ENCODE measurements at regions not wholly inside any gene's neighbourhood (a gene's known extent, or its start where the extent isn't known, plus 50 kb on each side); places are given as distances from the start of the nearest gene placed in this dataset.

DNA sequence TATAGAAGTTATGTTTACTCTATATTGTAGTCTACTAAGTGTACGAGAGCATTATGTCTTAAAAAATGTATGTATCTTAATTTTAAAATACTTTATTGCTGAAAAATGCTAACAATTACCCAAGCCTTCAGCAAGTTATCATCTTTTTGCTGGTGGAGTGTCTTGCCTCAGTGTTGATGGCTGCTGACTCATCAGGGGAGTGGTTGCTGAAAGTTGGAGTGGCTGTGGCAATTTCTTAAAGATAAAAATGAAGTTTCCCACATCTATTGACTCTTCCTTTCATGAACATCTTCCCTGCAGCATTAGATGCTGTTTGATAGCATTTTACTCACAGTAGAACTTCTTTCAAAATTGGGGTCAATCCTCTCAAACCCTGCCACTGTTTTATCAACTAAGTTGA lies 95.8 kb downstream of the CDC7 start:
- H3K27me3 Mint-ChIP-seq (ENCODE audit: unreplicated experiment) = peaks cover 5% of the 10 kb centered on the region
- H3K4me1 Mint-ChIP-seq (ENCODE audit: unreplicated experiment) = peaks cover 5% of the 10 kb centered on the region
- no peaks in the 10 kb centered on the region for H3K36me3 Mint-ChIP-seq (ENCODE audit: low read depth, unreplicated experiment)
- no peak overlapping the region for H3K4me3 Mint-ChIP-seq (ENCODE audit: unreplicated experiment)
- no peak overlapping the region for H3K27ac Mint-ChIP-seq (ENCODE audit: unreplicated experiment)
- no peak for TF ChIP-seq CTCF (IDR thresholded peaks at IDR 0.05; ENCODE audit: unreplicated experiment)
- no peak for DNase-seq (ENCODE audit: low spot score)
- no peaks in the 10 kb centered on the region for H3K9me3 Mint-ChIP-seq (ENCODE audit: unreplicated experiment)

DNA sequence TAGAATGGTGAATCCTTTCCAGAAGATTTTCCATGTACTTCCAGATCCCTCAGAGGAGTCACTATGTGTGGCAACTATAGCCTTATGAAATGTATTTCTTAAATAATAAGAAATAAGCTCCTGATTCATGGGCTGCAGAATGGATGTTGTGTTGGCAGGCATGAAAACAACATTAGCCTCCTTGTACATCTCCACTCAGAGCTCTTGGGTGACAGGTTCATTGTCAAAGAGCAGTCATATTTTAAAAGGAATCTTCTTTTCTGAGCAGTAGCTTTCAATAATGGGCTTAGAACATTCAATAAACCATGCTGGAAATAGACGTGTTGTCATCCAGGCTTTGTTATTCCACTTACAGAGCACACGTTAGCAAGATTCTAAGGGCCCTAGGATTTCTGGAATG lies 96.6 kb downstream of the CDC7 start:
- Mint-ChIP-seq H3K27me3 (ENCODE audit: unreplicated experiment) (peaks cover 5% of the 10 kb centered on the region), H3K27ac (ENCODE audit: unreplicated experiment) (no peak overlapping the region), H3K36me3 (ENCODE audit: low read depth, unreplicated experiment) (no peaks in the 10 kb centered on the region), H3K9me3 (ENCODE audit: unreplicated experiment) (no peaks in the 10 kb centered on the region), H3K4me3 (ENCODE audit: unreplicated experiment) (no peak overlapping the region), H3K4me1 (ENCODE audit: unreplicated experiment) (peaks cover 8% of the 10 kb centered on the region)
- DNase-seq (ENCODE audit: low spot score) = no peak
- TF ChIP-seq CTCF (IDR thresholded peaks at IDR 0.05; ENCODE audit: unreplicated experiment) = no peak

DNA sequence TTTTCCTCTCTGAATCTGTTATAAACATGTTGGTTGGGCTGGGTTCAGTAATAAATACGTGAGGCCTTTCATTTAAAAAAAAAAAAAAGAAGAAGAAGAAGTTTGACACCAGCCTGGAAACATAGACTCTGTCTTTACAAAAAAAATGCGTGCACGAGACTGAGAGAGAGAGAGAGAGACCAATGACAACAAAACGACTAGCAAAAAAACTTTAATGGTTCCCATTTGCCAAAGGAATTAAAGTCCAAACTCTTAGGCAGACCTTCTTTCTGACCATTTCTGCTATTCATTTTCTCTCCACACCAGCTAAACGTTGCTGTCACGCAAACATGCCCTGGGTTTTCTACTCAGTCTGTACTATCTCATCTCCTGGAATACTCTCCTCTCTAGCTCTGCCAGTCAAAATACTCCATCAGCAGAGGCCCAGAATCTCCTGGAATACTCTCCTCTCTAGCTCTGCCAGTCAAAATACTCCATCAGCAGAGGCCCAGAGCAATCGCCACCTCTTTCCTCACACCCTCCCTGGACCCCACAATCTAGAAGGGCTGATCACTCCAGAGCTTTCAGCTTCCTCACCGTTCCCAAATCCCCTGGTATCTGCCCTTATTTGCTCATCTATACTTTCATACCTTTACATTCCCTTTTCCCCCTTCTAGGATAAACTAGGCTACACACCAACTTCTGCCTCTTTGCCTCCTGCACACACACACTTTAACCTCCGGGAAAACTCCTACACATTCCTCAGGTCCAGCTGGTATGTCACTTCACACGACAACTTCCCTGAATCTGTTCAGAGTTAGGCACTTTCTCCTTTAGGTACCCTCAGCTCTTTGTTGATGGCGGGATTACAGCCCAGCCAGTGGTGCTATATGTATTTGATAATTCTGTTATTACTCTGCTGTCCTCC lies 100.0 kb downstream of the CDC7 start:
- no peak for TF ChIP-seq CTCF (IDR thresholded peaks at IDR 0.05; ENCODE audit: unreplicated experiment)
- H3K4me1 Mint-ChIP-seq (ENCODE audit: unreplicated experiment) = peaks cover 8% of the 10 kb centered on the region
- DNase-seq (ENCODE audit: low spot score) = no peak
- no peak overlapping the region for H3K27ac Mint-ChIP-seq (ENCODE audit: unreplicated experiment)
- H3K4me3 Mint-ChIP-seq (ENCODE audit: unreplicated experiment) = no peak overlapping the region
- H3K9me3 Mint-ChIP-seq (ENCODE audit: unreplicated experiment) = no peaks in the 10 kb centered on the region
- H3K36me3 Mint-ChIP-seq (ENCODE audit: low read depth, unreplicated experiment) = no peaks in the 10 kb centered on the region
- no peaks in the 10 kb centered on the region for H3K27me3 Mint-ChIP-seq (ENCODE audit: unreplicated experiment)

- Mint-ChIP-seq H3K36me3 (ENCODE audit: low read depth, unreplicated experiment) (no peaks in the 10 kb centered on the region), H3K4me1 (ENCODE audit: unreplicated experiment) (peaks cover 8% of the 10 kb centered on the region), H3K27me3 (ENCODE audit: unreplicated experiment) (no peaks in the 10 kb centered on the region), H3K9me3 (ENCODE audit: unreplicated experiment) (no peaks in the 10 kb centered on the region), H3K4me3 (ENCODE audit: unreplicated experiment) (no peak overlapping the region), H3K27ac (ENCODE audit: unreplicated experiment) (peak overlapping the region; percentile 21)
- no peak for DNase-seq (ENCODE audit: low spot score)
- TF ChIP-seq CTCF (IDR thresholded peaks at IDR 0.05; ENCODE audit: unreplicated experiment) = no peak
Measured at GRCh38 chr1:91601554-91602376, 101.1 kb downstream of the CDC7 start.

Measured in endothelial cell (in vitro differentiated cells).